NT2/D1 (cell line): ENCODE measurements at regions not wholly inside any gene's neighbourhood (a gene's known extent, or its start where the extent isn't known, plus 50 kb on each side); places are given as distances from the start of the nearest gene placed in this dataset.

Experiments
- YY1 ChIP-seq: IDR thresholded peaks from 2 replicates; pipeline ENCODE4 v1.6.1; 2011; ENCODE audit not compliant: insufficient read length, insufficient read depth
- ZNF274 ChIP-seq: IDR thresholded peaks from 2 replicates; pipeline ENCODE4 v1.6.1; 2011; ENCODE audit warnings: mild to moderate bottlenecking, low read depth, low read length

DNA sequence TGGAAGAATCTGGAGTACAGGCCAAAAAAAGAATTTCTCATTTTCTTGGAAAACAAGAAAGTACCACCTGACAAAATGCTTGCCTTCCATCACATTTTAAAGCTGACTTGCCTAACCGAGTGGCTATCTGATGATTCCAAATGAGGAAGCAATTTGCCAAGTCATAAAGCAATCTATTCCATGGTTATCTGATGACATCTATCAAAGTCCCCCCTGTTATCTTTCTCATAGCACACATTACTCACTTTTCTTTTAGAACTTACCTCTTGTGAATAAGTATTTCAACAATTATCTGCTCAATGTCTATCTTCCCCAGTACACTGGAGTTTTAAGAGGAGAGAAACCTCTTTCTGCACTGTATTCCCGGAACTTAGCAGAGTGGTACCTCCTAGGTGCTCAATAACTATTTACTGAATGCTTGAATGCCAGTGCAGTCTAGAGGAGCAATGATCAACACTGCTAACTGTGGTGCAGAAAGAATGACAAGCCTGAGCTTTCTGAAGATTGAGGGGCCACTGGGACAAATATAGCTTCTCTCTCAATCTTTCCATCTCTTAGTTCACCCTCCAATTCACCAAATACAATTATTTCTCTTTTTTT lies 186.3 kb upstream of the ATP11B start:
- TF ChIP-seq YY1 (no peak), ZNF274 (no peak)
